HG02763 (cell line): ENCODE measurements at regions not wholly inside any gene's neighbourhood (a gene's known extent, or its start where the extent isn't known, plus 50 kb on each side); places are given as distances from the start of the nearest gene placed in this dataset.
A peak's percentile ranks its signal among the peaks of the same experiment; 100 is the strongest.

ENCODE experiments used
- ATAC-seq: cut with Tn5 transposase; IDR thresholded peaks from one replicate; pipeline ENCODE4 v1.9.1; 2021; ENCODE audit warnings: mild to moderate bottlenecking, moderate library complexity; ENCODE audit not compliant: unreplicated experiment

- ATAC-seq = no peak
These were observed 113.4 kb upstream of the AKIRIN2 start for GRCh38 chr6:87815449-87815848.

GRCh38 chr6:87808005-87808757 lies 106.1 kb upstream of the AKIRIN2 start:
- ATAC-seq = no peak

- peak; percentile 72 for ATAC-seq
These were observed 105.4 kb upstream of the AKIRIN2 start for GRCh38 chr6:87807475-87807874.

- ATAC-seq = no peak
These were observed 104.6 kb upstream of the AKIRIN2 start for GRCh38 chr6:87806635-87807034.

GRCh38 chr6:87806099-87806498 lies 104.1 kb upstream of the AKIRIN2 start:
- ATAC-seq = no peak

GRCh38 chr6:87803791-87804190 lies 101.8 kb upstream of the AKIRIN2 start:
- no peak for ATAC-seq

GRCh38 chr6:87799651-87800050 lies 97.6 kb upstream of the AKIRIN2 start:
- no peak for ATAC-seq

- no peak for ATAC-seq
These were observed 96.6 kb upstream of the AKIRIN2 start for GRCh38 chr6:87798393-87799278.

- no peak for ATAC-seq
These were observed 93.2 kb upstream of the AKIRIN2 start for GRCh38 chr6:87794922-87795885.

GRCh38 chr6:87793315-87793714 lies 91.3 kb upstream of the AKIRIN2 start:
- ATAC-seq = no peak

- ATAC-seq = no peak
These were observed 89.9 kb upstream of the AKIRIN2 start for GRCh38 chr6:87791982-87792381.

GRCh38 chr6:87791485-87791884 lies 89.5 kb upstream of the AKIRIN2 start:
- no peak for ATAC-seq

GRCh38 chr6:87791029-87791428 lies 89.0 kb upstream of the AKIRIN2 start:
- ATAC-seq = no peak

- ATAC-seq = no peak
These were observed 87.9 kb upstream of the AKIRIN2 start for GRCh38 chr6:87789900-87790290.

- ATAC-seq = no peak
These were observed 87.3 kb upstream of the AKIRIN2 start for GRCh38 chr6:87789198-87789899.

- ATAC-seq = no peak
These were observed 86.1 kb upstream of the AKIRIN2 start for GRCh38 chr6:87788141-87788540.

GRCh38 chr6:87785229-87785862 lies 83.3 kb upstream of the AKIRIN2 start:
- no peak for ATAC-seq

- ATAC-seq = no peak
These were observed 82.7 kb upstream of the AKIRIN2 start for GRCh38 chr6:87784690-87785089.

GRCh38 chr6:87784051-87784450 lies 82.0 kb upstream of the AKIRIN2 start:
- ATAC-seq = no peak

- no peak for ATAC-seq
These were observed 77.5 kb upstream of the AKIRIN2 start for GRCh38 chr6:87779542-87779941.
